GM18508 (cell line): ENCODE measurements at regions not wholly inside any gene's neighbourhood (a gene's known extent, or its start where the extent isn't known, plus 50 kb on each side); places are given as distances from the start of the nearest gene placed in this dataset.
"Not testable (repeated sequence)": the region's sequence is repeated elsewhere in the genome, so short reads cannot be mapped to it uniquely, and the experiment has no call there.

Source experiments
- ATAC-seq: cut with Tn5 transposase; IDR thresholded peaks from one replicate; pipeline ENCODE4 v1.9.1; 2021; ENCODE audit warnings: moderate number of reproducible peaks; ENCODE audit not compliant: insufficient read depth, unreplicated experiment

GRCh38 chr10:36880898-36881297 is 244.5 kb upstream of the ANKRD30A start:
- ATAC-seq, result no peak

- ATAC-seq, result peak; percentile 99
Measured at GRCh38 chr10:36872702-36873393, 252.6 kb upstream of the ANKRD30A start.

GRCh38 chr10:36840788-36841187 is 284.6 kb upstream of the ANKRD30A start:
- no peak for ATAC-seq

DNA sequence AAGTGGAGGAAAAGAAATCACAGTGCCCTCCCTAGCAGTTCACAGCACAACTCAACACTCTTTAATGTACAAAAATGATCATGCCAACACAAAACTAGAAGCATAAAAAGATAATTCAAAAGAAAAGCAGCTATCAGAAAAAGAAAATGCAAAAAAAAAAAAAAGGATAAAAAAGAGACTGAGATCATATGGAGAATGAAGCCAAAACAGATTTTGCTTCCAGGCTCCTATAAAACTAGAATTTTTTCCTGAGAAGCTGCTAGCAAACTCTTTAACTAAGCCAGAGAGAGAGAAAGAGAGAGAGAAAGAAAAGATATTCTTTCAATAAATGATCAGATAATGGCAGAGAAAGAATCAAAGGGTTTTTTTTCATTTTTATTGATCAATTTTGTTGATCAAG is 288.0 kb upstream of the ANKRD30A start:
- ATAC-seq, result no peak

- no peak for ATAC-seq
Measured at GRCh38 chr10:36819781-36820180, 305.6 kb upstream of the ANKRD30A start.

GRCh38 chr10:36817898-36818297 is 307.5 kb upstream of the ANKRD30A start:
- no peak for ATAC-seq

GRCh38 chr10:36808625-36809362 is 316.6 kb upstream of the ANKRD30A start:
- no peak for ATAC-seq

DNA sequence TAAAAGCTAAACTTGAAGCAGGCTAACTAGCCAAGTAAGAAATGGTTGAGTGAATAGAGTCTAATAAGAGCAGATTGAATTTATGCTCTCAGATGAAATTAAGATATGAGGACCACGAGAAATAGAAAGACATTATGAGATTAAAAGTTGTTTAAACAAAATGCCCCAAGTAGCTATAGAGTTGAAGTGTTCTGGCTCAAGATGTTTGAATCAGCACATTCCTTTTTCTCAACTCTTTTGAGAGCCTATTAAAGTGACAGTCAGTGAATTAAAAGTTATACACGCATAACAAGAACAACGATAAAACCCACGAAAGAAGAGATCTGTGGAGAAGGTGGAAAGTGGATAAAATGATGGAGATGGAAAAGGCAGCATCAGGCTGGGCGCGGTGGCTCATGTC is 322.2 kb upstream of the ANKRD30A start:
- no peak for ATAC-seq

DNA sequence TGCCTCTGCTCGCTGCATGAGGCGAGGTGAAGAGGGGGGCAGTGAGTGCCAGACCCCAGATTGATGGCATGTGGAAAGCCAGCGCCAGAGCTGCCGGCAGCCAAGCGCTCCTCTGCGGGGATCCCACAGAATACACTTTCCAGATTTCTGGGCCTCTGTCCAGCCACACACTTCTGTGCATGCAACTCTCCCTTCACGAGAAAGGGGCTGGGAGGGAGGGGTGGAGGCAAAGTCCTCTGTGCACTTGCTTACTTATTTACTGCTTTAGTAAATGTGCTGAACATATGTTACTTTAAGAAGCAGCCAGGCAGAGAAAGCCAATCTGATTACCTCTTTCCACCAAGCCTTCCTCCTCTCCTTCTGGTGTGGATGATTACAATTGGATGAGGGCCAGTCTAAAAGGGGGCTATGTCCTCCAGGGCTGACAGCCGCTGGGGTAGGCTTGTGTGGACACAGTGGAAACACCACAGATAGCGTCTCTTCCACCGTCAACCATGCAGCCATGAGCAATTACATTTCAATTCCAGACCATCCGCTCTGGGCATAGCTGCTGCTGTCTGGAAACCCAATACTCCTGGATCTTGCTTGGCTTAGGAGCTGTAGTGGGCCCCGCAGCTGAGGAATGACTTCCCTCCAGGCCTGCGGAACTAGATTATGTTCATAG is 322.8 kb upstream of the ANKRD30A start:
- no peak for ATAC-seq

- no peak for ATAC-seq
Measured at GRCh38 chr10:36801660-36802059, 323.7 kb upstream of the ANKRD30A start.

DNA sequence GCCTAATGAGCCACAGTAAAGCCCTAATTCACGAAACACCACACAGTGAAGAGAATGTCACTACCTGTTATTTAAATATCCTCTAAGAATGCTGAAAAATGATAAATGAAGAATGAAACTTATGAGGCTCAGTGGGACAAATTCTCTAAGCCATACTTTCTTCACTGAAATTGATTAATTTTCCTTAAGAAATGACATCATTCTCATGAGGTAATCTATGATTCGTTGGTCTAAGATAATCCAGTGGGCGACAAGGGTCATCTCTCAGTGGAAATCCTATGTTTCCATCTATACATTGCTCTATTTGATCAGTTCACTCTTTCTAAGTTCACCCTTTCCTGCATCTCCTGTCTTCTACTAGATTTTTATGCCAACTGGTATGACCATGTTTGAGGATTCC is 330.4 kb upstream of the ANKRD30A start:
- ATAC-seq, result no peak

DNA sequence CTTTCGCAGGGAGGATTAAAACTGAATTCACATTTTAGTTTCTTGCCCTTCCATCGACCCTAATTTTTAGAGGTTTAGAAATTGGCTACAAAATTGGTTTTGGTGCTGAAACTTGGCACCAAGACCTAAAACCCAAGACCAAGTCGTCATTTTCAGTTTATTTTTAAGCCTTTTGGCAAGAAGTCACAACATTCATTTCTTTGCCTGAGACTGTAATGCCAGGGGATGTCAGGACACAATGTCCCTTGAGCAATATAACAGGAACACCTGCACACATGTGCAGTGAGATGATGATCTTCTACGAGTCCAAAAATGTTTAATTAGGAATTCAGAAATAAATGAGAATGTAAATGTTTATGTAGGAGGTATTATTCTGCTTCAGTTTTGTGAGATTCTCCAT is 335.4 kb upstream of the ANKRD30A start:
- ATAC-seq, result no peak

DNA sequence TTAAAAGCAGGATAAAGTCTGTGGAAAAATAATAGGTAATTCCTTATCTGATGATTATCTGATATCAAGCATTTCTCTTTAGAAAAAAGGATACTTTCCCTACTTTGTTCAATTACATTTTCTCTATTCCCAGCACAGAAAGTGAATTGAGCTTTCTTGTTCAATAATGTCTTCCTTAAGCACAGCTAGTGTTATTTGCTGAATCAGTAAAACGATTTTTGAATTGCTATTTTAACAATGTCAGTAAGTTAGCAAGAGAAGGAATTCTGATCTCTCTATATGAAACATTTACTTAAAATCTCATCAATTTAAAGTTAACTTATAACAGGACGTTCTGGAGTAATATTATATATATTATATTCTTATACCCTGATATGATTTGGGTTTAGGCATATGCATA is 337.2 kb upstream of the ANKRD30A start:
- no peak for ATAC-seq

DNA sequence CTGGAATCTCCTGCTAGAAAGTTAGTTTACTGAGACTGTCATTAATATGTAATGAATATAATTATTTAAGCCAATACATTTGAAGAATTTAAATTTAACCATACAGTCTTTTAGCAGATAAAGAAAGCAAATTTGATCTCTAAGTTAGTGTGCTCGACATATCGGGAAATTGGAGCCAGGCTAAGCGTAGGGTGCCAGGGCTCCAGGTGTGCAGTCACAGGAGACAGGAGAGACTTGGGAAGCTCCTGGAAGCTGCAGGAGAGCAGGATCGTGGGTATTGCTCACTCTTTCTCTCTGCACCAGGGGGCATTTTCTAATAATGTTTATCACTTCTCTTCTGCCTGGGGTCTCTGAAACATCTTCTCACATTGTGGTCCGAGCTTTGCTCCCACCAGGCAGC is 342.0 kb upstream of the ANKRD30A start:
- ATAC-seq, result no peak

DNA sequence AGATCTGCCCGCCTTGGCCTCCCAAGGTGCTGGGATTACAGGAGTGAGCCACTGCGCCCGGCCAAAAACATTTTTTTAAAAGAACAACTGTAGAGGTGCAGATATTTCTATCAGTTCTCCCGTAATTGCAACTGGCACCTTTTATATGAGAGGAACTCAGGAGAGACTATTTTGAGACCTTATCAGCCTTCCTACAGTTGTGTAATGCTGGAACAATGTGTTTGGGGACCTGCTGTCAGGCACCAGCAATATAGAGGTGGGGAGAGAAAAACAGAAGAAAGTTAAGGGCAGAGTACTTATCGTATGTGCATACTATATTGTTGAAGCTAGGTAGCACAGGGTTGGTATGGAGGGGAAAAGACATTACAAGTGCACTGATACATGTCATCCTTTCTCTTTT is 343.8 kb upstream of the ANKRD30A start:
- ATAC-seq, result no peak

DNA sequence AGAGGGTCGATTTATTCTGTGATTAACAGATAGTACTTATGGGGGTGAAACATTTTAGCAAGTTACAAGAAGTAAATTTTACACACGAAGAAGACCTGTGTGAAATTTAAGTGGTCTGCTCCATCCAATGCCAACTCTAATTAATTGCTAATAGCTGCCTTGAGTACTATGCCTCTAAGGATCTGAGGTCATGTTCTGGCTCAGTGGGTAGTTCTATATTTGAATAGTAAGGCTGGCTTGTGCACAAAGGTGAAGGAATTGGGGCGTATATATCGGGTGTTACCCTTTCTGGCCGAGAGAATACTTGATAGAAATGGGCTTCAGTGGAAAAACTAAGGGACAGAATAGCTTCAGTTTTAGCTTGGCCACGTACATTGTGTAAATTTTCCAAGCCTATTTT is 345.2 kb upstream of the ANKRD30A start:
- ATAC-seq, result no peak

GRCh38 chr10:36779238-36779846 is 346.1 kb upstream of the ANKRD30A start:
- ATAC-seq, result no peak

DNA sequence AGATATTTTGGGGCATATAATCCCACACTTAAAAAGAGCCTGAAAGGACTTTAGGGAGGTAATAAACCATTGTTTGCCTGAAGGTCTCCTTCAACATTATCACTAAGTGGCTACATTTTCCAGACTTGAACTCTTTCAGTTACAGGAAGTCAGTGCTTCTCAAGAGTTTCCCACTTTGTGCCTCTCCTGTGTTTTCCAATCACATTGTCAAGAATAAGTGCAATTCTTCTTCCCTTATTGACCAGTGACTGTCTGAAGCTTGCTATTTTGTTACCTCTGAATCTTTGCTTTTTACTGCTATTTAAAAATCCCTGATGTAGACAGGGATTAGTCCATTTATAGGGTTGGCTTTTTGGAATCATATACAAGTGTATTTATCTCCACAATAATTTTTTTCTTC is 346.7 kb upstream of the ANKRD30A start:
- ATAC-seq, result no peak

DNA sequence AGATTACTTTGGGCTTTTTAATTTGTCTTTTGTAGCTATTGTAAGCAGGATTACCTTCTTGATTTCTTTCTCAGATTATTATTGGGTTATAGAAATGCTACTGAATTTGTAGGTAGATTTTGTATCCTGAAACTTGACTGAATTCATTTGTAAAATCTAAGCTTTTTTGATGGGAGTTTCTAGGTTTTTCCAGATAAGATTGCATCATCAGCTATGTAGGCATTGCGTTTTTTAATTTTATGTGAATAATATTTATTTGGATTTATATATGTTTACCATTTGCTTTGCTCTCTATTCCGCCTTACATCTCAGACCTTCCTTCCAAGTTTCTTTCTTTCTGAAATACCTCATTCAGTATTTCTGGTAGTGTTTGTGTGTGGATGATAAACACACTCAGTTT is 351.7 kb upstream of the ANKRD30A start:
- ATAC-seq, result no peak

DNA sequence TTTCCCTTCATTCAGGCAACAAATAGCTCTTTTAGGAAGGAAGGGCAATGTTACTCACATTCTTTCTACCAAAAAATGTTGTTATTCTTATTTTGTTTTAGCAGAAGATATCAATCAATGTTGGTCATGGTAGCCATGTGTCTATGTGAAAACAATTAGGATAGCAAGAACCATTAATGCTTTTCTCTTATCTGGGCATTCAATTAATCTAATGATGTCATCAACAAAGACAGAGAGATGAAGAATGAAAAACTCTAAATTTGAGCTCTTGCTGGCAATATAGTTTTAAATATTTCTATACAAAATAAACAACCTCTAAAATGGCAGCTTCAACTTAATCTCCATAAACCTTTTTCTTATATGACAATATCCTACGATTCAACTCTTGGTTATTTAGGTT is 353.7 kb upstream of the ANKRD30A start:
- no peak for ATAC-seq

DNA sequence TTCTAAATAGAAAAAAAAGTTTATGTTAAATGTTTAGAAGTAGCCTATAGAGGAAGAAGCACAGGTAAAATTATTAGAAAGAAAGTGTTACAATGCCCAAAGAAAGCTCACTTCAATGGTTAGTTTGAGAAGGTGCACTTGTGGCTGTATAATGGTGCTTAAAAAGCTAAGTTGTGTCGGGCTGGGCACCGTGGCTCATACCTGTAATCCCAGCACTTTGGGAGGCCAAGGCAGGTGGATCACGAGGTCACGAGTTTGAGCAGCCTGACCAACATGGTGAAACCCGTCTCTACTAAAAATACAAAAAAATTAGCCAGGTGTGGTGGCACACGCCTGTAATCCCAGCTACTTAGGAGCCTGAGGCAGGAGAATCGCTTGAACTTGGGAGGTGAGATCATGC is 355.7 kb upstream of the ANKRD30A start:
- ATAC-seq, result not testable (repeated sequence)
